PFSK-1 (cell line): ENCODE measurements at regions not wholly inside any gene's neighbourhood (a gene's known extent, or its start where the extent isn't known, plus 50 kb on each side); places are given as distances from the start of the nearest gene placed in this dataset.

Experiments
- FOXP2 ChIP-seq: optimal IDR thresholded peaks from 2 replicates; pipeline ENCODE3; 2011; ENCODE audit warnings: borderline replicate concordance, control low read depth, inconsistent platforms; ENCODE audit not compliant: insufficient read depth; ENCODE audit errors: extremely low read length, extremely low read depth
- POLR2AphosphoS5 ChIP-seq: IDR thresholded peaks from 2 replicates; pipeline ENCODE4 v1.6.1; 2012; ENCODE audit warnings: low read depth, mild to moderate bottlenecking, control low read depth, low read length, moderate library complexity
- REST ChIP-seq, 2 experiments: IDR thresholded peaks; 2 replicates each; pipeline versions ENCODE4 v1.6.1 to v1.8.0; 2011 to 2012; ENCODE audit warnings: low read depth in 2 of 2, low read length in 2 of 2, control low read depth in 1 of 2, inconsistent platforms in 1 of 2, mild to moderate bottlenecking in 1 of 2, moderate library complexity in 1 of 2; ENCODE audit not compliant: insufficient read depth in 1 of 2
- SIN3A ChIP-seq: IDR thresholded peaks from 2 replicates; pipeline ENCODE4 v1.6.1; 2012; ENCODE audit warnings: mild to moderate bottlenecking, low read length, moderate library complexity, borderline replicate concordance; ENCODE audit not compliant: insufficient read depth
- TAF1 ChIP-seq: IDR thresholded peaks from 2 replicates; pipeline ENCODE4 v1.6.1; 2012; ENCODE audit warnings: low read length, control low read depth, borderline replicate concordance; ENCODE audit not compliant: insufficient read depth

- TF ChIP-seq REST (IDR thresholded peaks at IDR 0.05; ENCODE audit: insufficient read depth in 1 of 2, low read depth in 2 of 2, low read length in 2 of 2) (no peak), POLR2AphosphoS5 (no peak), FOXP2 (no peak), SIN3A (no peak), TAF1 (no peak)
These were observed 112.7 kb upstream of the ZNF618 start for GRCh38 chr9:113763429-113763828.

- no peak for TF ChIP-seq REST (IDR thresholded peaks at IDR 0.05; ENCODE audit: insufficient read depth in 1 of 2, low read depth in 2 of 2, low read length in 2 of 2)
- no peak for TF ChIP-seq SIN3A
- TF ChIP-seq FOXP2 = no peak
- no peak for TF ChIP-seq TAF1
- no peak for TF ChIP-seq POLR2AphosphoS5
These were observed 111.5 kb upstream of the ZNF618 start for GRCh38 chr9:113764572-113764971.

GRCh38 chr9:113769412-113769811 lies 106.7 kb upstream of the ZNF618 start:
- TF ChIP-seq POLR2AphosphoS5 (no peak), FOXP2 (no peak), SIN3A (no peak), TAF1 (no peak), REST (IDR thresholded peaks at IDR 0.05; ENCODE audit: insufficient read depth in 1 of 2, low read depth in 2 of 2, low read length in 2 of 2) (no peak)

- no peak for TF ChIP-seq SIN3A
- TF ChIP-seq POLR2AphosphoS5 = no peak
- no peak for TF ChIP-seq REST (IDR thresholded peaks at IDR 0.05; ENCODE audit: insufficient read depth in 1 of 2, low read depth in 2 of 2, low read length in 2 of 2)
- no peak for TF ChIP-seq FOXP2
- no peak for TF ChIP-seq TAF1
These were observed 105.7 kb upstream of the ZNF618 start for GRCh38 chr9:113770396-113770795.

- no peak for TF ChIP-seq REST (IDR thresholded peaks at IDR 0.05; ENCODE audit: insufficient read depth in 1 of 2, low read depth in 2 of 2, low read length in 2 of 2)
- TF ChIP-seq POLR2AphosphoS5 = no peak
- TF ChIP-seq FOXP2 = no peak
- TF ChIP-seq TAF1 = no peak
- no peak for TF ChIP-seq SIN3A
These were observed 104.9 kb upstream of the ZNF618 start for GRCh38 chr9:113771199-113771598.
